ENCODE measurements at regions not wholly inside any gene's neighbourhood (a gene's known extent, or its start where the extent isn't known, plus 50 kb on each side); places are given as distances from the start of the nearest gene placed in this dataset.
"Not testable (repeated sequence)": the region's sequence is repeated elsewhere in the genome, so short reads cannot be mapped to it uniquely, and the experiment has no call there.

- DNase-seq (ENCODE audit: low read depth): no peak
These were observed 110.1 kb downstream of the ERMARD start for GRCh38 chr6:169861431-169862042.

GRCh38 chr6:169859978-169860703, 108.7 kb downstream of the ERMARD start:
- no peak for DNase-seq (ENCODE audit: low read depth)

GRCh38 chr6:169859401-169859977, 108.1 kb downstream of the ERMARD start:
- DNase-seq (ENCODE audit: low read depth): no peak

- DNase-seq (ENCODE audit: low read depth): no peak
These were observed 107.5 kb downstream of the ERMARD start for GRCh38 chr6:169858935-169859351.

GRCh38 chr6:169858293-169858934, 107.0 kb downstream of the ERMARD start:
- DNase-seq (ENCODE audit: low read depth): no peak

GRCh38 chr6:169857343-169858292, 106.2 kb downstream of the ERMARD start:
- DNase-seq (ENCODE audit: low read depth): no peak

- not testable (repeated sequence) for DNase-seq (ENCODE audit: low read depth)
These were observed 105.3 kb downstream of the ERMARD start for GRCh38 chr6:169856442-169857342.

GRCh38 chr6:169854813-169855212, 103.4 kb downstream of the ERMARD start:
- DNase-seq (ENCODE audit: low read depth): no peak

GRCh38 chr6:169854083-169854725, 102.8 kb downstream of the ERMARD start:
- no peak for DNase-seq (ENCODE audit: low read depth)

- DNase-seq (ENCODE audit: low read depth): no peak
These were observed 102.0 kb downstream of the ERMARD start for GRCh38 chr6:169853196-169854082.

- DNase-seq (ENCODE audit: low read depth): no peak
These were observed 101.2 kb downstream of the ERMARD start for GRCh38 chr6:169852504-169853195.

GRCh38 chr6:169851641-169852503, 100.5 kb downstream of the ERMARD start:
- DNase-seq (ENCODE audit: low read depth): no peak

GRCh38 chr6:169850746-169851145, 99.3 kb downstream of the ERMARD start:
- no peak for DNase-seq (ENCODE audit: low read depth)

GRCh38 chr6:169850154-169850553, 98.7 kb downstream of the ERMARD start:
- no peak for DNase-seq (ENCODE audit: low read depth)

- DNase-seq (ENCODE audit: low read depth): no peak
These were observed 98.0 kb downstream of the ERMARD start for GRCh38 chr6:169849396-169849795.

GRCh38 chr6:169848946-169849345, 97.5 kb downstream of the ERMARD start:
- DNase-seq (ENCODE audit: low read depth): no peak

- no peak for DNase-seq (ENCODE audit: low read depth)
These were observed 96.5 kb downstream of the ERMARD start for GRCh38 chr6:169847901-169848311.
